ENCODE measurements at regions not wholly inside any gene's neighbourhood (a gene's known extent, or its start where the extent isn't known, plus 50 kb on each side); places are given as distances from the start of the nearest gene placed in this dataset.

GRCh38 chr2:78162202-78162601 is 640.0 kb upstream of the LRRTM4 start (continued):
- no peak for TF ChIP-seq ZNF788 (CRISPR knock-in tag; IDR thresholded peaks at IDR 0.05; ENCODE audit: borderline replicate concordance)
- TF ChIP-seq, protein P1, sequence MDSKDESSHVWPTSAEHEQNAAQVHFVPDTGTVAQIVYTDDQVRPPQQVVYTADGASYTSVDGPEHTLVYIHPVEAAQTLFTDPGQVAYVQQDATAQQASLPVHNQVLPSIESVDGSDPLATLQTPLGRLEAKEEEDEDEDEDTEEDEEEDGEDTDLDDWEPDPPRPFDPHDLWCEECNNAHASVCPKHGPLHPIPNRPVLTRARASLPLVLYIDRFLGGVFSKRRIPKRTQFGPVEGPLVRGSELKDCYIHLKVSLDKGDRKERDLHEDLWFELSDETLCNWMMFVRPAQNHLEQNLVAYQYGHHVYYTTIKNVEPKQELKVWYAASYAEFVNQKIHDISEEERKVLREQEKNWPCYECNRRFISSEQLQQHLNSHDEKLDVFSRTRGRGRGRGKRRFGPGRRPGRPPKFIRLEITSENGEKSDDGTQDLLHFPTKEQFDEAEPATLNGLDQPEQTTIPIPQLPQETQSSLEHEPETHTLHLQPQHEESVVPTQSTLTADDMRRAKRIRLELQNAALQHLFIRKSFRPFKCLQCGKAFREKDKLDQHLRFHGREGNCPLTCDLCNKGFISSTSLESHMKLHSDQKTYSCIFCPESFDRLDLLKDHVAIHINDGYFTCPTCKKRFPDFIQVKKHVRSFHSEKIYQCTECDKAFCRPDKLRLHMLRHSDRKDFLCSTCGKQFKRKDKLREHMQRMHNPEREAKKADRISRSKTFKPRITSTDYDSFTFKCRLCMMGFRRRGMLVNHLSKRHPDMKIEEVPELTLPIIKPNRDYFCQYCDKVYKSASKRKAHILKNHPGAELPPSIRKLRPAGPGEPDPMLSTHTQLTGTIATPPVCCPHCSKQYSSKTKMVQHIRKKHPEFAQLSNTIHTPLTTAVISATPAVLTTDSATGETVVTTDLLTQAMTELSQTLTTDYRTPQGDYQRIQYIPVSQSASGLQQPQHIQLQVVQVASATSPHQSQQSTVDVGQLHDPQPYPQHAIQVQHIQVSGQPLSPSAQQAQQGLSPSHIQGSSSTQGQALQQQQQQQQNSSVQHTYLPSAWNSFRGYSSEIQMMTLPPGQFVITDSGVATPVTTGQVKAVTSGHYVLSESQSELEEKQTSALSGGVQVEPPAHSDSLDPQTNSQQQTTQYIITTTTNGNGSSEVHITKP (CRISPR knock-in tag; IDR thresholded peaks at IDR 0.05; ENCODE audit: low read depth), result no peak
- TF ChIP-seq ZBTB1 (CRISPR knock-in tag; IDR thresholded peaks at IDR 0.05; ENCODE audit: borderline replicate concordance), result no peak
- TF ChIP-seq MXD4 (CRISPR knock-in tag; IDR thresholded peaks at IDR 0.05), result no peak
- peak; percentile 64 for TF ChIP-seq THAP11 (CRISPR knock-in tag; IDR thresholded peaks at IDR 0.05)
- peak; percentile 61 for TF ChIP-seq TCF7L2 (IDR thresholded peaks at IDR 0.05; ENCODE audit: low read depth, low read length)
- no peak for TF ChIP-seq ZNF687 (CRISPR knock-in tag; IDR thresholded peaks at IDR 0.05)
- TF ChIP-seq RAD51 (IDR thresholded peaks at IDR 0.05; ENCODE audit: borderline replicate concordance), result no peak
- TF ChIP-seq, protein P2, sequence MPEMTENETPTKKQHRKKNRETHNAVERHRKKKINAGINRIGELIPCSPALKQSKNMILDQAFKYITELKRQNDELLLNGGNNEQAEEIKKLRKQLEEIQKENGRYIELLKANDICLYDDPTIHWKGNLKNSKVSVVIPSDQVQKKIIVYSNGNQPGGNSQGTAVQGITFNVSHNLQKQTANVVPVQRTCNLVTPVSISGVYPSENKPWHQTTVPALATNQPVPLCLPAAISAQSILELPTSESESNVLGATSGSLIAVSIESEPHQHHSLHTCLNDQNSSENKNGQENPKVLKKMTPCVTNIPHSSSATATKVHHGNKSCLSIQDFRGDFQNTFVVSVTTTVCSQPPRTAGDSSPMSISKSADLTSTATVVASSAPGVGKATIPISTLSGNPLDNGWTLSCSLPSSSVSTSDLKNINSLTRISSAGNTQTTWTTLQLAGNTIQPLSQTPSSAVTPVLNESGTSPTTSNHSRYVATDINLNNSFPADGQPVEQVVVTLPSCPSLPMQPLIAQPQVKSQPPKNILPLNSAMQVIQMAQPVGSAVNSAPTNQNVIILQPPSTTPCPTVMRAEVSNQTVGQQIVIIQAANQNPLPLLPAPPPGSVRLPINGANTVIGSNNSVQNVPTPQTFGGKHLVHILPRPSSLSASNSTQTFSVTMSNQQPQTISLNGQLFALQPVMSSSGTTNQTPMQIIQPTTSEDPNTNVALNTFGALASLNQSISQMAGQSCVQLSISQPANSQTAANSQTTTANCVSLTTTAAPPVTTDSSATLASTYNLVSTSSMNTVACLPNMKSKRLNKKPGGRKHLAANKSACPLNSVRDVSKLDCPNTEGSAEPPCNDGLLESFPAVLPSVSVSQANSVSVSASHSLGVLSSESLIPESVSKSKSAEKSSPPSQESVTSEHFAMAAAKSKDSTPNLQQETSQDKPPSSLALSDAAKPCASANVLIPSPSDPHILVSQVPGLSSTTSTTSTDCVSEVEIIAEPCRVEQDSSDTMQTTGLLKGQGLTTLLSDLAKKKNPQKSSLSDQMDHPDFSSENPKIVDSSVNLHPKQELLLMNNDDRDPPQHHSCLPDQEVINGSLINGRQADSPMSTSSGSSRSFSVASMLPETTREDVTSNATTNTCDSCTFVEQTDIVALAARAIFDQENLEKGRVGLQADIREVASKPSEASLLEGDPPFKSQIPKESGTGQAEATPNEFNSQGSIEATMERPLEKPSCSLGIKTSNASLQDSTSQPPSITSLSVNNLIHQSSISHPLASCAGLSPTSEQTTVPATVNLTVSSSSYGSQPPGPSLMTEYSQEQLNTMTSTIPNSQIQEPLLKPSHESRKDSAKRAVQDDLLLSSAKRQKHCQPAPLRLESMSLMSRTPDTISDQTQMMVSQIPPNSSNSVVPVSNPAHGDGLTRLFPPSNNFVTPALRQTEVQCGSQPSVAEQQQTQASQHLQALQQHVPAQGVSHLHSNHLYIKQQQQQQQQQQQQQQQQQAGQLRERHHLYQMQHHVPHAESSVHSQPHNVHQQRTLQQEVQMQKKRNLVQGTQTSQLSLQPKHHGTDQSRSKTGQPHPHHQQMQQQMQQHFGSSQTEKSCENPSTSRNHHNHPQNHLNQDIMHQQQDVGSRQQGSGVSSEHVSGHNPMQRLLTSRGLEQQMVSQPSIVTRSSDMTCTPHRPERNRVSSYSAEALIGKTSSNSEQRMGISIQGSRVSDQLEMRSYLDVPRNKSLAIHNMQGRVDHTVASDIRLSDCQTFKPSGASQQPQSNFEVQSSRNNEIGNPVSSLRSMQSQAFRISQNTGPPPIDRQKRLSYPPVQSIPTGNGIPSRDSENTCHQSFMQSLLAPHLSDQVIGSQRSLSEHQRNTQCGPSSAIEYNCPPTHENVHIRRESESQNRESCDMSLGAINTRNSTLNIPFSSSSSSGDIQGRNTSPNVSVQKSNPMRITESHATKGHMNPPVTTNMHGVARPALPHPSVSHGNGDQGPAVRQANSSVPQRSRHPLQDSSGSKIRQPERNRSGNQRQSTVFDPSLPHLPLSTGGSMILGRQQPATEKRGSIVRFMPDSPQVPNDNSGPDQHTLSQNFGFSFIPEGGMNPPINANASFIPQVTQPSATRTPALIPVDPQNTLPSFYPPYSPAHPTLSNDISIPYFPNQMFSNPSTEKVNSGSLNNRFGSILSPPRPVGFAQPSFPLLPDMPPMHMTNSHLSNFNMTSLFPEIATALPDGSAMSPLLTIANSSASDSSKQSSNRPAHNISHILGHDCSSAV (CRISPR knock-in tag; IDR thresholded peaks at IDR 0.05; ENCODE audit: borderline replicate concordance), result no peak
- TF ChIP-seq ZNF543 (CRISPR knock-in tag; IDR thresholded peaks at IDR 0.05), result no peak
- TF ChIP-seq, protein P3, sequence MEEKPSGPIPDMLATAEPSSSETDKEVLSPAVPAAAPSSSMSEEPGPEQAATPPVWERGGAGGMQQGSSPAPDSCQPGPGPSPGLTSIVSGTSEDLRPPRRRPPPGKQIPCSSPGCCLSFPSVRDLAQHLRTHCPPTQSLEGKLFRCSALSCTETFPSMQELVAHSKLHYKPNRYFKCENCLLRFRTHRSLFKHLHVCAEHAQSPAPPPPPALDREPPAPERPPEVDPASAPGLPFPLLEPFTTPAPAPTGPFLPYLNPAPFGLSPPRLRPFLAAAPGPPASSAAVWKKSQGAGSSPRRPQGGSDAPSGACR (CRISPR knock-in tag; IDR thresholded peaks at IDR 0.05), result no peak
- TF ChIP-seq KLF11 (CRISPR knock-in tag; IDR thresholded peaks at IDR 0.05), result 0 out of 2 replicates have a peak, but pooled peaks have one; percentile 48
- TF ChIP-seq ZNF576 (CRISPR knock-in tag; IDR thresholded peaks at IDR 0.05), result no peak

Measured in HepG2 (cell line).